GM21447 (cell line): ENCODE measurements at regions not wholly inside any gene's neighbourhood (a gene's known extent, or its start where the extent isn't known, plus 50 kb on each side); places are given as distances from the start of the nearest gene placed in this dataset.

Experiments
- ATAC-seq: cut with Tn5 transposase; IDR thresholded peaks from one replicate; pipeline ENCODE4 v1.9.1; 2021; ENCODE audit not compliant: unreplicated experiment

GRCh38 chr4:136194962-136195361, 1337.3 kb downstream of the PCDH18 start:
- no peak for ATAC-seq

GRCh38 chr4:136186650-136187049, 1345.6 kb downstream of the PCDH18 start:
- no peak for ATAC-seq

GRCh38 chr4:136183513-136183912, 1348.8 kb downstream of the PCDH18 start:
- ATAC-seq = no peak

GRCh38 chr4:136156947-136157346, 1375.3 kb downstream of the PCDH18 start:
- ATAC-seq = no peak

- no peak for ATAC-seq
Measured at GRCh38 chr4:136150046-136150445, 1382.2 kb downstream of the PCDH18 start.

GRCh38 chr4:136136601-136137000, 1395.7 kb downstream of the PCDH18 start:
- no peak for ATAC-seq

- ATAC-seq = no peak
Measured at GRCh38 chr4:136124251-136124745, 1408.0 kb downstream of the PCDH18 start.

- no peak for ATAC-seq
Measured at GRCh38 chr4:136121426-136121825, 1410.9 kb downstream of the PCDH18 start.

- ATAC-seq = no peak
Measured at GRCh38 chr4:136113921-136114320, 1418.4 kb downstream of the PCDH18 start.

GRCh38 chr4:136112116-136112515, 1420.2 kb downstream of the PCDH18 start:
- ATAC-seq = no peak

- no peak for ATAC-seq
Measured at GRCh38 chr4:136106753-136107152, 1425.5 kb downstream of the PCDH18 start.

GRCh38 chr4:136103616-136104015, 1428.7 kb downstream of the PCDH18 start:
- no peak for ATAC-seq

GRCh38 chr4:136097676-136098075, 1434.6 kb downstream of the PCDH18 start:
- ATAC-seq = no peak

- ATAC-seq = no peak
Measured at GRCh38 chr4:136088211-136088867, 1444.0 kb downstream of the PCDH18 start.

GRCh38 chr4:136078976-136079375, 1453.3 kb downstream of the PCDH18 start:
- no peak for ATAC-seq

- ATAC-seq = no peak
Measured at GRCh38 chr4:136056748-136057147, 1475.5 kb downstream of the PCDH18 start.

- ATAC-seq = no peak
Measured at GRCh38 chr4:136055360-136055759, 1476.9 kb downstream of the PCDH18 start.

GRCh38 chr4:136036744-136037143, 1495.5 kb downstream of the PCDH18 start:
- ATAC-seq = no peak

GRCh38 chr4:136032391-136032790, 1499.9 kb downstream of the PCDH18 start:
- ATAC-seq = no peak

GRCh38 chr4:136025540-136025939, 1506.8 kb downstream of the PCDH18 start:
- no peak for ATAC-seq

GRCh38 chr4:136017556-136017955, 1514.7 kb downstream of the PCDH18 start:
- ATAC-seq = no peak

- ATAC-seq = no peak
Measured at GRCh38 chr4:136012220-136012619, 1520.1 kb downstream of the PCDH18 start.

GRCh38 chr4:136009258-136009832, 1522.9 kb downstream of the PCDH18 start:
- ATAC-seq = no peak
